AG04450 (cell line): ENCODE measurements at regions not wholly inside any gene's neighbourhood (a gene's known extent, or its start where the extent isn't known, plus 50 kb on each side); places are given as distances from the start of the nearest gene placed in this dataset.

ENCODE experiments used
- CTCF ChIA-PET: fragments of 300-600, 350-600 bp; formaldehyde crosslinking; extraction: SDS; loops from one replicate; lab custom pipeline; 2022; ENCODE audit warnings: antibody characterized with exemption, inconsistent platforms; lab: Charles Lee
- POLR2A ChIA-PET: fragments of 350-600 bp; formaldehyde crosslinking; extraction: SDS; loops from one replicate; lab custom pipeline; 2021; ENCODE audit warnings: antibody characterized with exemption, inconsistent platforms; lab: Yijun Ruan, JAX
- DNase-seq: peaks from one replicate; pipeline ENCODE4 v3.0.0-alpha.2; 2011; ENCODE audit warnings: low read depth, low spot score
- H3K27ac ChIP-seq: one replicate; pipeline ENCODE4 v1.5.1; 2012; ENCODE audit warnings: low read depth, low read length, control low read depth
- H3K27me3 ChIP-seq: one replicate; pipeline ENCODE4 v1.6.0; 2012; ENCODE audit warnings: low read length; ENCODE audit not compliant: control insufficient read depth, insufficient read depth
- H3K4me3 ChIP-seq: 2 replicates; pipeline ENCODE4 v1.5.1; 2011; ENCODE audit warnings: mild to moderate bottlenecking, low read depth, low read length, control low read depth
- H3K9me3 ChIP-seq: 2 replicates; pipeline ENCODE4 v1.5.1; 2012; ENCODE audit warnings: low read length; ENCODE audit not compliant: control insufficient read depth, insufficient read depth
- CTCF ChIP-seq: IDR thresholded peaks from 2 replicates; pipeline ENCODE4 v1.5.1; 2011; ENCODE audit warnings: low read depth, low read length, control low read depth, inconsistent platforms

- no peaks in the 10 kb centered on the region for H3K9me3 ChIP-seq
- ChIA-PET CTCF (interaction anchor here (0.6 to 4.7 kb wide), 10 partner anchors 194 to 1232 kb away, joined by 3 to 132 read pairs (median 4); partner anchors contain the start of gene HGF), POLR2A (interaction anchor here (0.7 kb wide), 1 partner anchor 463 kb away, joined by 4 read pairs; no protein-coding TSS in a partner anchor)
- H3K4me3 ChIP-seq, result no peak overlapping the region
- no peak for DNase-seq
- no peak overlapping the region for H3K27ac ChIP-seq
- no peak for TF ChIP-seq CTCF
- no peaks in the 10 kb centered on the region for H3K27me3 ChIP-seq
These were observed 271.7 kb downstream of the HGF start for GRCh38 chr7:81498176-81498575.

- ChIA-PET POLR2A (no interaction called here), CTCF (no interaction called here)
- DNase-seq, result no peak
- no peak overlapping the region for H3K4me3 ChIP-seq
- no peaks in the 10 kb centered on the region for H3K27me3 ChIP-seq
- no peaks in the 10 kb centered on the region for H3K9me3 ChIP-seq
- no peak overlapping the region for H3K27ac ChIP-seq
- no peak for TF ChIP-seq CTCF
These were observed 276.9 kb downstream of the HGF start for GRCh38 chr7:81492910-81493309.

GRCh38 chr7:81492240-81492639 is 277.6 kb downstream of the HGF start:
- Histone ChIP-seq H3K27ac (no peak overlapping the region), H3K27me3 (no peaks in the 10 kb centered on the region), H3K4me3 (no peak overlapping the region), H3K9me3 (no peaks in the 10 kb centered on the region)
- CTCF ChIA-PET, result interaction anchor here (1.0 to 1.6 kb wide), 2 partner anchors 22 to 1238 kb away, joined by 4 read pairs; no protein-coding TSS in a partner anchor
- POLR2A ChIA-PET, result no interaction called here
- TF ChIP-seq CTCF, result no peak
- no peak for DNase-seq

GRCh38 chr7:81491573-81491972 is 278.3 kb downstream of the HGF start:
- no peak for DNase-seq
- Histone ChIP-seq H3K4me3 (no peak overlapping the region), H3K27me3 (no peaks in the 10 kb centered on the region), H3K9me3 (no peaks in the 10 kb centered on the region), H3K27ac (no peak overlapping the region)
- no peak for TF ChIP-seq CTCF
- ChIA-PET CTCF (interaction anchor here (1.0 to 1.6 kb wide), 5 partner anchors 8 to 1238 kb away, joined by 3 to 8 read pairs (median 4); no protein-coding TSS in a partner anchor), POLR2A (no interaction called here)

GRCh38 chr7:81488210-81488609 is 281.6 kb downstream of the HGF start:
- Histone ChIP-seq H3K27ac (no peak overlapping the region), H3K9me3 (no peaks in the 10 kb centered on the region), H3K27me3 (no peaks in the 10 kb centered on the region), H3K4me3 (no peak overlapping the region)
- DNase-seq, result no peak
- POLR2A ChIA-PET, result no interaction called here
- CTCF ChIA-PET, result interaction anchor here (1.3 kb wide), 1 partner anchor 11 kb away, joined by 4 read pairs; no protein-coding TSS in a partner anchor
- no peak for TF ChIP-seq CTCF
